ENCODE measurements at regions not wholly inside any gene's neighbourhood (a gene's known extent, or its start where the extent isn't known, plus 50 kb on each side); places are given as distances from the start of the nearest gene placed in this dataset.
A peak's percentile ranks its signal among the peaks of the same experiment; 100 is the strongest.

DNA sequence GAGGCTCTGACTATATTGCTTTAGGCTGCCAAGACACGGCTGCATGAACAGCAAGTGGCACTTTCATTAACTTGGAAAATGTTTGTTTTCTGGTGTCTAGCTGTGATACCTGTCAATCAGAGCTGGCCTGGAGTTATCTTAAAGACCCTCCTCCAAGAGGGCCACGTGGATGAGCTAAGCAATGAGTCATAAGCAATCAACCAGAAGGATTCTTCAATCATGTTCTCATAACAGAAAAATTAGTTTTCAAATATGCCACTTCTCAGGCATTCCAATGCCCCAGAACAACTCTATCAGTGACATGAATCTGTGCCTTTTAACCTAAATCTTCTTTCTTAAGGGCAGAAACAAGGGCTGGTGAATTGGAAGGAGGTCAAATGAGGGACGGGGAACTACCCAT lies 283.0 kb downstream of the HTR1B start:
- intact Hi-C loops (cut with DNase I) = no loop called here
- Histone ChIP-seq H3K9me3 (ENCODE audit: control insufficient read depth, low read length) (peaks cover 1% of the 10 kb centered on the region), H3K27me3 (ENCODE audit: control insufficient read depth in 1 of 2, insufficient read depth in 2 of 2, low read length in 1 of 2) (no peaks in the 10 kb centered on the region), H3K36me3 (ENCODE audit: control insufficient read depth in 1 of 2, insufficient read depth in 2 of 2, low read length in 1 of 2) (no peaks in the 10 kb centered on the region), H3K27ac (ENCODE audit: low read depth in 1 of 2, low read length in 2 of 2) (no peak overlapping the region), H3K4me3 (ENCODE audit: low read length in 2 of 2) (no peak overlapping the region), H3K4me1 (ENCODE audit: control insufficient read depth in 1 of 2, insufficient read depth in 2 of 2, low read length in 2 of 2) (no peaks in the 10 kb centered on the region)
- DNase-seq = no peak
- no peak for ATAC-seq (ENCODE audit: low FRiP score)
- WGBS, 2 donors = 48 to 51% methylated on average over 3 of the region's 3 CpGs

DNA sequence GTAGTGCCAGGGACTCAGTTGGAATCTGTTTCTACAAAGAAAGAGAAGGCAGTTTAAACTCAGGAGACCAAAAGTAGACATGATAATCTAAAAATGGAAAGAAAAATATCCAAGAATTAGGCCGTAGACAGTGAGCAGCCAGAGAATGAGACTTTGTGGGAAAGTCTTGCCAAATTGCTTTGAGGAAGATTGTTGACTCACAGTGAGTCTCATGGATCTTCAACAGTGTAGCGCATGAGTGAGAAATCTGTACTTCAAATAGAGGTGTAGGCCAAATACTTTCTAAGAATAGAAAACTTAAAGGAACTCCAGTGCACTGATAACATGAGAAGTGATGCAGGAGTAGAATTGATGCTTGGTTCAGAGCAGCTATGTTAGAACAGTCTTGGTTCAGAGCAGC lies 284.5 kb downstream of the HTR1B start:
- DNase-seq (no peak), ATAC-seq (ENCODE audit: low FRiP score) (no peak)
- Histone ChIP-seq H3K9me3 (ENCODE audit: control insufficient read depth, low read length) (peaks cover 3% of the 10 kb centered on the region), H3K27ac (ENCODE audit: low read depth in 1 of 2, low read length in 2 of 2) (no peak overlapping the region), H3K36me3 (ENCODE audit: control insufficient read depth in 1 of 2, insufficient read depth in 2 of 2, low read length in 1 of 2) (no peaks in the 10 kb centered on the region), H3K4me3 (ENCODE audit: low read length in 2 of 2) (no peak overlapping the region), H3K27me3 (ENCODE audit: control insufficient read depth in 1 of 2, insufficient read depth in 2 of 2, low read length in 1 of 2) (no peaks in the 10 kb centered on the region), H3K4me1 (ENCODE audit: control insufficient read depth in 1 of 2, insufficient read depth in 2 of 2, low read length in 2 of 2) (no peaks in the 10 kb centered on the region)
- intact Hi-C loops (cut with DNase I) = no loop called here
- 24 to 29% methylated on average over 2 of the region's 2 CpGs for WGBS, 2 donors

DNA sequence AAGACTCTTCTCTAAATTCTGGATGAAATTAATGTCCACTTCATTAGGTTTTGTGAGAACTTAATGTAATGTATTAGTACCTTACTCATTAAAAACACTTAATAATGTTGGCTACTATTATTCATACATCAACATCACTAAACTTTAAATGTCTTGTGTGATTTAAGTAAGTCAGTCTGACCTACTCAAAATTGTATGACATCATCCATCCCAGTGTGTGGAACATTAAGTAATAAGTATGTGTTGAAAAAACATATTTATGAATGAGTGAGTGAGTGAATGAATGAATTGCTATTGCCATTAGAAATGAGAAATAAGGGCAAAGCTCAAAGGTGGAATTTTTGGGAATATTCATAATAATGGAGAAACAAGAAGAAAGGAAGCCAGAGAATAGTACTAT lies 285.8 kb downstream of the HTR1B start:
- no peak for DNase-seq
- no peaks in the 10 kb centered on the region for H3K4me1 ChIP-seq (ENCODE audit: control insufficient read depth in 1 of 2, insufficient read depth in 2 of 2, low read length in 2 of 2)
- no peak overlapping the region for H3K4me3 ChIP-seq (ENCODE audit: low read length in 2 of 2)
- ATAC-seq (ENCODE audit: low FRiP score) = no peak
- H3K9me3 ChIP-seq (ENCODE audit: control insufficient read depth, low read length) = peaks cover 3% of the 10 kb centered on the region
- H3K27ac ChIP-seq (ENCODE audit: low read depth in 1 of 2, low read length in 2 of 2) = no peak overlapping the region
- no peaks in the 10 kb centered on the region for H3K27me3 ChIP-seq (ENCODE audit: control insufficient read depth in 1 of 2, insufficient read depth in 2 of 2, low read length in 1 of 2)
- intact Hi-C loops (cut with DNase I) = no loop called here
- H3K36me3 ChIP-seq (ENCODE audit: control insufficient read depth in 1 of 2, insufficient read depth in 2 of 2, low read length in 1 of 2) = no peaks in the 10 kb centered on the region

DNA sequence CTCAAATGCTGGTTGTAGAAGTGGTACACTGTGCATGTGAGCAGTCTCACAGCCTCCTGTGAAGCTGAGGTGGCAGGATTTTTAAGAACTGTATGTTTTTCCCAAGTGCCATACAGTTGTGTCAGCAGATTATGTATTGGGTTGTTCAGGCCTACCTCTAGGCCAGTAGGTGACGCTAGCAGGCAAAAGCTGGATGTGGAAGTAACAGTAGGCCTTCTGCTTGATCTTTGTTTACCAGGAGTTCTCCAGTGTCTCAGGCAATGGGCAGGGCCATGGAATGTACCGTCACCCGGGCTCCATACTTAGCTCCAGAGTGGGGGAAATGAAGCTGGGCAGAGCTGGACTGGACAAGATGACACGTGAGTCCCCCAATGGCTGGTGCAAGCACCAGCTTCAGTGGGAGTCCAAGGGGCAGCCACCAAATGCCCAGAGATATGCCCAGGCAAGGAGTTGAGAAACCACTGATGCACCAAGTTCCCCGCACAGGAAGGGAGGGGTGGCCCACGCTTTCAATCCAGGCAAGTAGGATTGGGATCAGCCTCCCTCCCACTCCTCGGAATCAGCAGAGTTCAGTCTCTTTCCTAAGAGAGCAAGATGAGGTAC lies 289.7 kb downstream of the HTR1B start:
- intact Hi-C loops (cut with DNase I) = no loop called here
- ATAC-seq (ENCODE audit: low FRiP score) (no peak), DNase-seq (no peak)
- no peaks in the 10 kb centered on the region for H3K27me3 ChIP-seq (ENCODE audit: control insufficient read depth in 1 of 2, insufficient read depth in 2 of 2, low read length in 1 of 2)
- H3K4me1 ChIP-seq (ENCODE audit: control insufficient read depth in 1 of 2, insufficient read depth in 2 of 2, low read length in 2 of 2) = no peaks in the 10 kb centered on the region
- no peak overlapping the region for H3K27ac ChIP-seq (ENCODE audit: low read depth in 1 of 2, low read length in 2 of 2)
- H3K36me3 ChIP-seq (ENCODE audit: control insufficient read depth in 1 of 2, insufficient read depth in 2 of 2, low read length in 1 of 2) = no peaks in the 10 kb centered on the region
- H3K4me3 ChIP-seq (ENCODE audit: low read length in 2 of 2) = no peak overlapping the region
- WGBS, 2 donors = 80 to 85% methylated on average over 7 of the region's 7 CpGs
- peaks cover 3% of the 10 kb centered on the region for H3K9me3 ChIP-seq (ENCODE audit: control insufficient read depth, low read length)

DNA sequence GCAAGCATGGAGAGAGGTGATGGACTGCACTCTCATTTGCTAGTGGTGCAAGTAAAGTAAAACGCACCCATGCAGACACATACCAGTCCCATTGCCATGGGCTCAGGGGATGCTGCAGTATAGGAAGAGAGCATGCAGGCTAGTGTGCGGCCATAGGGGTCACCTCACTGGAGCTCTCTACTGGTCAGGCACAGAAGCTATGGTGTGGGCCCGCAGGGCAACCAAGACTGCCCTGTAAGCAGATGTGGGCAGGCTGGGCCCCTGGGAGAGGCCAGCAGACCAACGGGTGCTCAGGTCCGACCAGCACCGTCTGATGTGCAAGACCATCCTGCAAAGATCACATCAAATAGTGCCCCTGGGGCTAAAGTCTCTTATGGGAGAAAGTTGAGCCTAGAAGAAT lies 290.7 kb downstream of the HTR1B start:
- peak; percentile 29 for ATAC-seq (ENCODE audit: low FRiP score)

DNA sequence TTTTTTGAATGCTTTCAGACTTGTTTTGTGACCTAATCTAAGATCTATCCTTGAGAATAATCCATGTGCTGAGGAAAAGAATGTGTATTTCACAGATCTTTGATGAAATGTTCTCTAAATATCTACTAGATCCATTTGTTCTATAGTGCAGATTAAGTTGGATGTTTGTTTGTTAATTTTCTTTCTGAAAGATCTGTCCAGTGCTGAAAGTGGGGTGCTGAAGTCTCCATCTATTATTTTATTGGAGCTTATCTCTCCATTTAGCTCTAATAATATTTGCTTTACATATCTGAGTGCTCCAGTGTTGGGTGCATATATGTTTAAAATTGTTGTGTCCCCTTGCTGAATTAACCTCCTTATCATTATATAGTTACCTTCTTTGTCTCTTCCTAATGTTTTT lies 303.6 kb downstream of the HTR1B start:
- DNase-seq (no peak), ATAC-seq (ENCODE audit: low FRiP score) (no peak)
- Histone ChIP-seq H3K4me3 (ENCODE audit: low read length in 2 of 2) (no peak overlapping the region), H3K4me1 (ENCODE audit: control insufficient read depth in 1 of 2, insufficient read depth in 2 of 2, low read length in 2 of 2) (no peaks in the 10 kb centered on the region), H3K36me3 (ENCODE audit: control insufficient read depth in 1 of 2, insufficient read depth in 2 of 2, low read length in 1 of 2) (no peaks in the 10 kb centered on the region), H3K9me3 (ENCODE audit: control insufficient read depth, low read length) (no peaks in the 10 kb centered on the region), H3K27ac (ENCODE audit: low read depth in 1 of 2, low read length in 2 of 2) (no peak overlapping the region), H3K27me3 (ENCODE audit: control insufficient read depth in 1 of 2, insufficient read depth in 2 of 2, low read length in 1 of 2) (no peaks in the 10 kb centered on the region)
- intact Hi-C loops (cut with DNase I) = no loop called here

More for the DNA sequence above, 290.7 kb downstream of the HTR1B start:
- 80 to 94% methylated on average over 6 of the region's 6 CpGs for WGBS, 2 donors
- no peaks in the 10 kb centered on the region for H3K27me3 ChIP-seq (ENCODE audit: control insufficient read depth in 1 of 2, insufficient read depth in 2 of 2, low read length in 1 of 2)
- H3K9me3 ChIP-seq (ENCODE audit: control insufficient read depth, low read length) = peaks cover 3% of the 10 kb centered on the region
- H3K4me3 ChIP-seq (ENCODE audit: low read length in 2 of 2) = no peak overlapping the region
- H3K36me3 ChIP-seq (ENCODE audit: control insufficient read depth in 1 of 2, insufficient read depth in 2 of 2, low read length in 1 of 2) = no peaks in the 10 kb centered on the region
- no peaks in the 10 kb centered on the region for H3K4me1 ChIP-seq (ENCODE audit: control insufficient read depth in 1 of 2, insufficient read depth in 2 of 2, low read length in 2 of 2)
- no peak overlapping the region for H3K27ac ChIP-seq (ENCODE audit: low read depth in 1 of 2, low read length in 2 of 2)
- intact Hi-C loops (cut with DNase I) = no loop called here
- no peak for DNase-seq

DNA sequence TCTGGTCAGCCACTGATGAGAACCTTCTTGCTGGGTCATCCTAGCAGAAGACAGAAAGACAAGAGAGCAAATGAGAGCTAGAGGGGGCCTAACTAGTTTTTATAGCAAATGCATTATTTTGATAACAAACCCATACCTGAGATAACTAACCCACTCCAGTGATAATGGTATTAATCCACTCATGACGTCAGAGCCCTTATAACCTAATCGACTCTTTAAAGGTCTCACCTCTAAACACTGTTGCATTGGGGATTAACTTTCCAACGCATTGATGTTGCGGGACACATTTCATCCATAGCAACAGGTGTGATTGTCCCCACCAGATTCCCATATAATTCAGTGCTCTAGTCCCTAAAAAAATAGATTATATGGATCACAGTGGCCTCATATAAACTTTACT lies 312.1 kb downstream of the HTR1B start:
- WGBS, 2 donors = 71 to 72% methylated on average over 4 of the region's 4 CpGs
- Histone ChIP-seq H3K4me3 (ENCODE audit: low read length in 2 of 2) (no peak overlapping the region), H3K9me3 (ENCODE audit: control insufficient read depth, low read length) (no peaks in the 10 kb centered on the region), H3K27me3 (ENCODE audit: control insufficient read depth in 1 of 2, insufficient read depth in 2 of 2, low read length in 1 of 2) (no peaks in the 10 kb centered on the region), H3K27ac (ENCODE audit: low read depth in 1 of 2, low read length in 2 of 2) (no peak overlapping the region), H3K4me1 (ENCODE audit: control insufficient read depth in 1 of 2, insufficient read depth in 2 of 2, low read length in 2 of 2) (no peaks in the 10 kb centered on the region), H3K36me3 (ENCODE audit: control insufficient read depth in 1 of 2, insufficient read depth in 2 of 2, low read length in 1 of 2) (no peaks in the 10 kb centered on the region)
- DNase-seq (no peak), ATAC-seq (ENCODE audit: low FRiP score) (no peak)
- intact Hi-C loops (cut with DNase I) = no loop called here

DNA sequence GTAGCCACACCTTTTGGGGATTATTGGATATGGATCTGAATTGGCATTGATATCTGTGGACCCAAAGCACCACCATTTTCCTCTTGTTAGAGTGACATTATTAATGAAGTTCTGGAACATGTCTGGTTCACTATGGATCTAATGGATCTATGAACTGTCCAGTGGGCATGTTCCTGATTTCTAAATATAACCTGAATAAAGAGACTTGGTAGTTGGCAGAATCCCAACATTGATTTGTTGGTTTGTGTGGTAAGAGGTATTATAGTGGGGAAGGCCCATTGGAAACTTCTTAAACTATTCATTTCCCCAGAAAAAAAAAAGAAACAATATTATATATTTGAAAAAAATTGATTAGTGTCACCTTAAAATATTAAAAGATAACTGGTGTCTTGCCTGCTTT lies 312.6 kb downstream of the HTR1B start:
- Histone ChIP-seq H3K4me1 (ENCODE audit: control insufficient read depth in 1 of 2, insufficient read depth in 2 of 2, low read length in 2 of 2) (no peaks in the 10 kb centered on the region), H3K27me3 (ENCODE audit: control insufficient read depth in 1 of 2, insufficient read depth in 2 of 2, low read length in 1 of 2) (no peaks in the 10 kb centered on the region), H3K27ac (ENCODE audit: low read depth in 1 of 2, low read length in 2 of 2) (no peak overlapping the region), H3K36me3 (ENCODE audit: control insufficient read depth in 1 of 2, insufficient read depth in 2 of 2, low read length in 1 of 2) (no peaks in the 10 kb centered on the region), H3K4me3 (ENCODE audit: low read length in 2 of 2) (no peak overlapping the region), H3K9me3 (ENCODE audit: control insufficient read depth, low read length) (no peaks in the 10 kb centered on the region)
- ATAC-seq (ENCODE audit: low FRiP score) (no peak), DNase-seq (no peak)
- intact Hi-C loops (cut with DNase I) = no loop called here

DNA sequence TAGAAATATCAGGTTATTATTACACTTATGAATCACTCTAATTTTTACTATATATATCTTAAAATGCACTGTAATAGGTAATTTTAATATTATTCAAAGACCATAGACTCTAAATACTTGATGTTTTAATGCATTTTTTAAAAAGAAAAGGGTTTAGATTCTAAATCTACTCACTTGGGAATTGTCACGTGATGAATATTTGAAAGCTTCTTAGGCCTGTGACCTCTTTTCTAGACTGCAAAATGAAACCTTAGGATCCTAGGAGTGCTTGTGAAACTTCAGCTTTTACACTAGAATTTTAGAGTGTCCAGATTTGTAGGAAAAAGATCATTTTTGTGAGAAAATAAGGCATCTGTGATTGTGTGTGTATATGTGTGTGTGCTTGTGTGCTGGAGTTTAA lies 318.0 kb downstream of the HTR1B start:
- H3K36me3 ChIP-seq (ENCODE audit: control insufficient read depth in 1 of 2, insufficient read depth in 2 of 2, low read length in 1 of 2) = no peaks in the 10 kb centered on the region
- H3K4me1 ChIP-seq (ENCODE audit: control insufficient read depth in 1 of 2, insufficient read depth in 2 of 2, low read length in 2 of 2) = no peaks in the 10 kb centered on the region
- H3K4me3 ChIP-seq (ENCODE audit: low read length in 2 of 2) = no peak overlapping the region
- ATAC-seq (ENCODE audit: low FRiP score) = no peak
- intact Hi-C loops (cut with DNase I) = no loop called here
- DNase-seq = no peak
- 60 to 62% methylated on average over 1 of the region's 1 CpG for WGBS, 2 donors
- no peaks in the 10 kb centered on the region for H3K27me3 ChIP-seq (ENCODE audit: control insufficient read depth in 1 of 2, insufficient read depth in 2 of 2, low read length in 1 of 2)
- H3K9me3 ChIP-seq (ENCODE audit: control insufficient read depth, low read length) = no peaks in the 10 kb centered on the region
- H3K27ac ChIP-seq (ENCODE audit: low read depth in 1 of 2, low read length in 2 of 2) = no peak overlapping the region

All from aorta (tissue), 5 donors.